ENCODE measurements at regions not wholly inside any gene's neighbourhood (a gene's known extent, or its start where the extent isn't known, plus 50 kb on each side); places are given as distances from the start of the nearest gene placed in this dataset.

GRCh38 chr14:97031530-97031929, 234.3 kb downstream of the VRK1 start:
- peaks cover 6% of the 10 kb centered on the region for H3K27me3 ChIP-seq (replicated peaks; ENCODE audit: insufficient read depth)
- H3K4me3 ChIP-seq, result no peak overlapping the region
- TF ChIP-seq POLR2A (IDR thresholded peaks at IDR 0.05) (no peak), POLR2AphosphoS5 (IDR thresholded peaks at IDR 0.05) (no peak)
- TF ChIP-seq, protein P1, sequence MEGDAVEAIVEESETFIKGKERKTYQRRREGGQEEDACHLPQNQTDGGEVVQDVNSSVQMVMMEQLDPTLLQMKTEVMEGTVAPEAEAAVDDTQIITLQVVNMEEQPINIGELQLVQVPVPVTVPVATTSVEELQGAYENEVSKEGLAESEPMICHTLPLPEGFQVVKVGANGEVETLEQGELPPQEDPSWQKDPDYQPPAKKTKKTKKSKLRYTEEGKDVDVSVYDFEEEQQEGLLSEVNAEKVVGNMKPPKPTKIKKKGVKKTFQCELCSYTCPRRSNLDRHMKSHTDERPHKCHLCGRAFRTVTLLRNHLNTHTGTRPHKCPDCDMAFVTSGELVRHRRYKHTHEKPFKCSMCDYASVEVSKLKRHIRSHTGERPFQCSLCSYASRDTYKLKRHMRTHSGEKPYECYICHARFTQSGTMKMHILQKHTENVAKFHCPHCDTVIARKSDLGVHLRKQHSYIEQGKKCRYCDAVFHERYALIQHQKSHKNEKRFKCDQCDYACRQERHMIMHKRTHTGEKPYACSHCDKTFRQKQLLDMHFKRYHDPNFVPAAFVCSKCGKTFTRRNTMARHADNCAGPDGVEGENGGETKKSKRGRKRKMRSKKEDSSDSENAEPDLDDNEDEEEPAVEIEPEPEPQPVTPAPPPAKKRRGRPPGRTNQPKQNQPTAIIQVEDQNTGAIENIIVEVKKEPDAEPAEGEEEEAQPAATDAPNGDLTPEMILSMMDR (IDR thresholded peaks at IDR 0.05), result no peak
- no peak for DNase-seq (ENCODE audit: low spot score)
- 74% methylated on average over 4 of the region's 4 CpGs for WGBS
- no peak overlapping the region for H3K27ac ChIP-seq
- H3K4me1 ChIP-seq (replicated peaks), result no peaks in the 10 kb centered on the region
- H3K9me3 ChIP-seq, result no peaks in the 10 kb centered on the region
- no peaks in the 10 kb centered on the region for H3K36me3 ChIP-seq
- intact Hi-C loops (cut with DNase I), result no loop called here

- no peak for DNase-seq (ENCODE audit: low spot score)
- H3K9me3 ChIP-seq, result no peaks in the 10 kb centered on the region
- intact Hi-C loops (cut with DNase I), result no loop called here
- H3K4me1 ChIP-seq (replicated peaks), result no peaks in the 10 kb centered on the region
- no peak overlapping the region for H3K27ac ChIP-seq
- H3K36me3 ChIP-seq, result no peaks in the 10 kb centered on the region
- WGBS, result 59% methylated on average over 20 of the region's 32 CpGs
- no peak overlapping the region for H3K4me3 ChIP-seq
- no peak for TF ChIP-seq POLR2A (IDR thresholded peaks at IDR 0.05)
- no peak for TF ChIP-seq POLR2AphosphoS5 (IDR thresholded peaks at IDR 0.05)
- TF ChIP-seq, protein P1 (IDR thresholded peaks at IDR 0.05), result no peak
- peaks cover 6% of the 10 kb centered on the region for H3K27me3 ChIP-seq (replicated peaks; ENCODE audit: insufficient read depth)
These were observed 236.4 kb downstream of the VRK1 start for GRCh38 chr14:97033556-97034081.

- 78% methylated on average over 15 of the region's 16 CpGs for WGBS
- intact Hi-C loops (cut with DNase I), result no loop called here
- H3K27me3 ChIP-seq (replicated peaks; ENCODE audit: insufficient read depth), result peaks cover 4% of the 10 kb centered on the region
- TF ChIP-seq POLR2AphosphoS5 (IDR thresholded peaks at IDR 0.05) (no peak), POLR2A (IDR thresholded peaks at IDR 0.05) (no peak)
- TF ChIP-seq, protein P1 (IDR thresholded peaks at IDR 0.05), result no peak
- H3K4me3 ChIP-seq, result no peak overlapping the region
- no peaks in the 10 kb centered on the region for H3K36me3 ChIP-seq
- DNase-seq (ENCODE audit: low spot score), result no peak
- H3K9me3 ChIP-seq, result no peaks in the 10 kb centered on the region
- no peak overlapping the region for H3K27ac ChIP-seq
- no peaks in the 10 kb centered on the region for H3K4me1 ChIP-seq (replicated peaks)
These were observed 239.1 kb downstream of the VRK1 start for GRCh38 chr14:97036086-97036852.

GRCh38 chr14:97039717-97040363, 242.7 kb downstream of the VRK1 start:
- WGBS, result 92% methylated on average over 1 of the region's 1 CpG
- TF ChIP-seq POLR2AphosphoS5 (IDR thresholded peaks at IDR 0.05), result no peak
- TF ChIP-seq POLR2A (IDR thresholded peaks at IDR 0.05), result no peak
- TF ChIP-seq, protein P1 (IDR thresholded peaks at IDR 0.05), result no peak
- no peaks in the 10 kb centered on the region for H3K27me3 ChIP-seq (replicated peaks; ENCODE audit: insufficient read depth)
- H3K36me3 ChIP-seq, result no peaks in the 10 kb centered on the region
- intact Hi-C loops (cut with DNase I), result no loop called here
- DNase-seq (ENCODE audit: low spot score), result no peak
- no peak overlapping the region for H3K4me3 ChIP-seq
- H3K9me3 ChIP-seq, result no peaks in the 10 kb centered on the region
- H3K27ac ChIP-seq, result no peak overlapping the region
- H3K4me1 ChIP-seq (replicated peaks), result no peaks in the 10 kb centered on the region

Measured in prostate gland (tissue), 2 donors.